ENCODE measurements at regions not wholly inside any gene's neighbourhood (a gene's known extent, or its start where the extent isn't known, plus 50 kb on each side); places are given as distances from the start of the nearest gene placed in this dataset.

GRCh38 chr3:135348690-135349089, 553.6 kb downstream of the EPHB1 start:
- Histone ChIP-seq H3K27ac (no peak overlapping the region), H3K27me3 (no peaks in the 10 kb centered on the region), H3K36me3 (no peaks in the 10 kb centered on the region), H3K4me3 (no peak overlapping the region), H3K9me3 (no peaks in the 10 kb centered on the region), H3K4me1 (no peaks in the 10 kb centered on the region)
- WGBS, result 75% methylated on average over 1 of the region's 1 CpG
- no peak for DNase-seq (ENCODE audit: low spot score in 2 of 2)
- TF ChIP-seq CTCF (IDR thresholded peaks at IDR 0.05) (no peak), POLR2A (IDR thresholded peaks at IDR 0.05) (no peak), POLR2AphosphoS5 (IDR thresholded peaks at IDR 0.05) (no peak), EP300 (IDR thresholded peaks at IDR 0.05) (no peak)

- Histone ChIP-seq H3K36me3 (no peaks in the 10 kb centered on the region), H3K27ac (no peak overlapping the region), H3K27me3 (no peaks in the 10 kb centered on the region), H3K9me3 (no peaks in the 10 kb centered on the region), H3K4me3 (no peak overlapping the region), H3K4me1 (no peaks in the 10 kb centered on the region)
- WGBS, result 83% methylated on average over 8 of the region's 8 CpGs
- no peak for TF ChIP-seq CTCF (IDR thresholded peaks at IDR 0.05)
- TF ChIP-seq EP300 (IDR thresholded peaks at IDR 0.05), result no peak
- TF ChIP-seq POLR2A (IDR thresholded peaks at IDR 0.05), result no peak
- TF ChIP-seq POLR2AphosphoS5 (IDR thresholded peaks at IDR 0.05), result no peak
- no peak for DNase-seq (ENCODE audit: low spot score in 2 of 2)
These were observed 554.3 kb downstream of the EPHB1 start for GRCh38 chr3:135349254-135349948.

GRCh38 chr3:135352213-135352612, 557.2 kb downstream of the EPHB1 start:
- Histone ChIP-seq H3K27ac (no peak overlapping the region), H3K9me3 (no peaks in the 10 kb centered on the region), H3K36me3 (no peaks in the 10 kb centered on the region), H3K27me3 (no peaks in the 10 kb centered on the region), H3K4me1 (no peaks in the 10 kb centered on the region), H3K4me3 (no peak overlapping the region)
- TF ChIP-seq CTCF (IDR thresholded peaks at IDR 0.05) (no peak), POLR2AphosphoS5 (IDR thresholded peaks at IDR 0.05) (no peak), EP300 (IDR thresholded peaks at IDR 0.05) (no peak), POLR2A (IDR thresholded peaks at IDR 0.05) (no peak)
- 82% methylated on average over 8 of the region's 8 CpGs for WGBS
- DNase-seq (ENCODE audit: low spot score in 2 of 2), result no peak

GRCh38 chr3:135362889-135363288, 567.8 kb downstream of the EPHB1 start:
- no peak overlapping the region for H3K27ac ChIP-seq
- no peaks in the 10 kb centered on the region for H3K4me1 ChIP-seq
- no peaks in the 10 kb centered on the region for H3K9me3 ChIP-seq
- H3K27me3 ChIP-seq, result no peaks in the 10 kb centered on the region
- TF ChIP-seq EP300 (IDR thresholded peaks at IDR 0.05), result no peak
- no peak for TF ChIP-seq POLR2AphosphoS5 (IDR thresholded peaks at IDR 0.05)
- no peak for TF ChIP-seq POLR2A (IDR thresholded peaks at IDR 0.05)
- TF ChIP-seq CTCF (IDR thresholded peaks at IDR 0.05), result no peak
- H3K36me3 ChIP-seq, result no peaks in the 10 kb centered on the region
- no peak for DNase-seq (ENCODE audit: low spot score in 2 of 2)
- 80% methylated on average over 3 of the region's 3 CpGs for WGBS
- H3K4me3 ChIP-seq, result no peak overlapping the region

GRCh38 chr3:135364676-135365075, 569.6 kb downstream of the EPHB1 start:
- no peak overlapping the region for H3K4me3 ChIP-seq
- no peaks in the 10 kb centered on the region for H3K9me3 ChIP-seq
- no peak overlapping the region for H3K27ac ChIP-seq
- no peaks in the 10 kb centered on the region for H3K4me1 ChIP-seq
- DNase-seq (ENCODE audit: low spot score in 2 of 2), result no peak
- no peak for TF ChIP-seq POLR2AphosphoS5 (IDR thresholded peaks at IDR 0.05)
- no peak for TF ChIP-seq POLR2A (IDR thresholded peaks at IDR 0.05)
- TF ChIP-seq EP300 (IDR thresholded peaks at IDR 0.05), result no peak
- TF ChIP-seq CTCF (IDR thresholded peaks at IDR 0.05), result no peak
- H3K36me3 ChIP-seq, result no peaks in the 10 kb centered on the region
- H3K27me3 ChIP-seq, result no peaks in the 10 kb centered on the region
